Keratinocyte (primary cell): ENCODE measurements at regions not wholly inside any gene's neighbourhood (a gene's known extent, or its start where the extent isn't known, plus 50 kb on each side); places are given as distances from the start of the nearest gene placed in this dataset.

Experiments
- EZH2 ChIP-seq: IDR thresholded peaks from one replicate; pipeline ENCODE4 v1.6.1; 2012; ENCODE audit warnings: inconsistent platforms, mild to moderate bottlenecking, low read length, moderate library complexity
- TF ChIP-seq, protein P1 (sequence below), 3 experiments: IDR thresholded peaks in 1 of 3; conservative IDR thresholded peaks in 1 of 3; optimal IDR thresholded peaks in 1 of 3; 2 replicates in 2 of 3; 3 replicates in 1 of 3; pipeline versions ENCODE3 to v1.5.1; 2011; ENCODE audit warnings: low read length in 3 of 3, mild to moderate bottlenecking in 3 of 3, moderate library complexity in 2 of 3, control low read depth in 1 of 3, inconsistent platforms in 1 of 3; ENCODE audit not compliant: insufficient read depth in 2 of 3; ENCODE audit errors: extremely low read depth in 1 of 3

GRCh38 chr14:83887866-83888265, 1642.1 kb upstream of the FLRT2 start:
- TF ChIP-seq, protein P1, sequence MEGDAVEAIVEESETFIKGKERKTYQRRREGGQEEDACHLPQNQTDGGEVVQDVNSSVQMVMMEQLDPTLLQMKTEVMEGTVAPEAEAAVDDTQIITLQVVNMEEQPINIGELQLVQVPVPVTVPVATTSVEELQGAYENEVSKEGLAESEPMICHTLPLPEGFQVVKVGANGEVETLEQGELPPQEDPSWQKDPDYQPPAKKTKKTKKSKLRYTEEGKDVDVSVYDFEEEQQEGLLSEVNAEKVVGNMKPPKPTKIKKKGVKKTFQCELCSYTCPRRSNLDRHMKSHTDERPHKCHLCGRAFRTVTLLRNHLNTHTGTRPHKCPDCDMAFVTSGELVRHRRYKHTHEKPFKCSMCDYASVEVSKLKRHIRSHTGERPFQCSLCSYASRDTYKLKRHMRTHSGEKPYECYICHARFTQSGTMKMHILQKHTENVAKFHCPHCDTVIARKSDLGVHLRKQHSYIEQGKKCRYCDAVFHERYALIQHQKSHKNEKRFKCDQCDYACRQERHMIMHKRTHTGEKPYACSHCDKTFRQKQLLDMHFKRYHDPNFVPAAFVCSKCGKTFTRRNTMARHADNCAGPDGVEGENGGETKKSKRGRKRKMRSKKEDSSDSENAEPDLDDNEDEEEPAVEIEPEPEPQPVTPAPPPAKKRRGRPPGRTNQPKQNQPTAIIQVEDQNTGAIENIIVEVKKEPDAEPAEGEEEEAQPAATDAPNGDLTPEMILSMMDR (optimal IDR thresholded peaks at IDR 0.05 in 1 of 3, IDR thresholded peaks at IDR 0.05 in 1 of 3, conservative IDR thresholded peaks at IDR 0.05 in 1 of 3; ENCODE audit: extremely low read depth in 1 of 3, insufficient read depth in 2 of 3, low read length in 3 of 3) = no peak
- no peak for TF ChIP-seq EZH2
